ENCODE measurements at regions not wholly inside any gene's neighbourhood (a gene's known extent, or its start where the extent isn't known, plus 50 kb on each side); places are given as distances from the start of the nearest gene placed in this dataset.
"Not testable (repeated sequence)": the region's sequence is repeated elsewhere in the genome, so short reads cannot be mapped to it uniquely, and the experiment has no call there.

DNA sequence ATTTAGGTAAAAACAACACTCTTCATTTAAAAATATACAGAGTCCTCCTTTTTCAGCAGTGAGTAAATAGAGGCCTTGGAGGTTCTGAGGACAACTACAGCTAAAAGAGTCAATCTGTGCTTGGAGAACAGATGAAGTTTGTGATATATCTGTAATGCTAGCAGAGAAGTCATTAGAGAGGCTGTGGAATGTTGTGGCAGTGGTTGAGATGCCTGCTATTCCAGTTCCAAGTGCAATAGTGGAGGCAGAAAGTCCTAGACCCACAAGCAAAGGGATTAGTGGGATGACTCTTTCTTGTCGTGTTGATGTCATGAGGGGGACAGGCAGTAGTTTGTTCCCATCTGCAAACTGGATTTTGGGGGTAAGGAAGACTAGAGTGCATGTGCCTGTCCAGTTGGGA, 62.1 kb upstream of the EZR start:
- DNase-seq: not testable (repeated sequence)

DNA sequence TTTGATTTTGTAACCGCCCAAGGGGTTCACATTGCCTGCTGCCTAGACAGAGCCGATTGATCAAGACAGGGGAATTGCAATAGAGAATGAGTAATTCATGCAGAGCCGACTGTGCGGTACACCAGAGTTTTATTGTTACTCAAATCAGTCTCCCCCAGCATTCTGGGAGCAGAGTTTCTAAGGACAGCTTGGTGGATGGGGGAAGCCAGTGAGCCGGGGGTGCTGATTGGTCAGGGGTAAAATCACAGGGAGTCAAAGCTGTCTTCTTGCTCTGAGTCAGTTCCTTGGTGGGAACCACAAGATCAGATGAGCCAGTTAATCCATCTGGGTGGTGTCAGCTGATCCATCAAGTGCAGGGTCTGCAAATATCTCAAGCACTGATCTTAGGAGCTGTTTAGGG, 60.0 kb upstream of the EZR start:
- no peak for DNase-seq

GRCh38 chr6:158877716-158878115, 58.5 kb upstream of the EZR start:
- DNase-seq: no peak

DNA sequence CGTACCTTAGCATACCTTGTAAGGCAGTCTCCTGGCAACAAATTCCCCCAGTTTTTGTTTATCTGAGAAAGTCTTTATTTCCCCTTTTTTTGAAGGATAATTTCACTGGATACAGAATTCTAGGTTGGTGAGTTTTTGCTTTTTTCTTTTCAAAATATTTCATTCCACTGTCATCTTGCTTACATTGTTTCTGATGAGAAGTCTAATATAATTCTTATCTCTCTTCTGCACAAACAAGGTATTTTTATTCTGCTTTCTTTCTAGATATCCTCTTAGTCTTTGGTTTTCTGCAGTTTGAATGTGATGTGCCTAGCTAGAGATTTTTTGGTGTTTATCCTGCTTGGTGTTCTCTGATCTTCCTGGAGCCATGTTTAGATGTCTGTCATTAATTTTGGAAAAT, 57.7 kb upstream of the EZR start:
- DNase-seq: no peak

GRCh38 chr6:158870649-158870957, 51.4 kb upstream of the EZR start:
- no peak for DNase-seq

DNA sequence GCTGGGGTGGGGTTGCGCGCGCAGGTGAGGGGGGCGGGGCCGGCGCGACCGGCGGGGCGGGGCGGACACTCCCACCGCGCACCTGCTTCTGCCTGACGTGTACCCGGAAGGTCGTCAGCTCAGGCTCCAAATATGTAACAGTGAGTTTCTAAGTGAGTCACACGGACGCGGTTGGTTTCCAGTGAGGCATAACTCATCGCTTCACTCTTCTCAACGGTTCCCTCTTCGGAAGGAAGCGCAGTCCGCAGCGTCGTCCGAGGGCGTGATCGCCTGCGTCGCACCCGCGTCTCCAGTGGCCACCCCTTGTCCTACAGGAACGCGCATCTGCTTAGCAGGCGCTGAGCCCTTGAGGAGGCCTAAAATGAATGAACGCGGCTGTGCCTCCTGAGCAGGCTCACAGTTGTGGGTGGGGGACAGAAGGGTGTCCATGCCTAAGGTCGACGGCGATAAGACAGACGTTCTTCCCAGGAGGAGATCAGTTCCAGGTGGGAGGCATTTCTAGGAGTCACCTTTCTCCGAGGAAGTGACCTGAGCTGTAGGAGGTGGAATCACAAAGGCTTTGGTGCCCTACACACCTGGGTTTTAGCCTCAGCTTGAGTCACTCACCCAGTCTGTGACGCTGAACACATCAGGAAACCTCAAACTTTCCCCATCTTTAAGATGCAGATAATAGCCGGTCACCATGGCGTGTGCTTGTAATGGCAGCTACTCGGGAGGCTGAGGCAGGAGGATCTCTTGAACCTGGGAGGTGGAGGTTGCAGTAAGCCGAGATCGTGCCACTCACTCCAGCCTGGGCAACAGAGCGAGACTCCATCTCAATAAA, 50.9 kb upstream of the EZR start:
- peak; percentile 83 for DNase-seq

- DNase-seq: peak; percentile 99
Measured at GRCh38 chr6:158868890-158869825, 50.0 kb upstream of the EZR start.

All from CD4-positive, alpha-beta T cell treated with Interleukin-12 subunit alpha and Interleukin-12 subunit beta, for 1 hour (primary cell).